CD4-positive, alpha-beta T cell (primary cell): ENCODE measurements at regions not wholly inside any gene's neighbourhood (a gene's known extent, or its start where the extent isn't known, plus 50 kb on each side); places are given as distances from the start of the nearest gene placed in this dataset.

ENCODE experiments used
- ATAC-seq: fragments of 200-7000 bp; cut with Tn5 transposase; one replicate; pipeline ENCODE4 v1.10.0; 2022; ENCODE audit warnings: mild to moderate bottlenecking; ENCODE audit not compliant: poor library complexity
- CTCF ChIA-PET: fragments of 350-600 bp; sonication (Branson Sonifier 250); formaldehyde crosslinking; loops from one replicate; lab custom pipeline; 2021; ENCODE audit warnings: antibody characterized with exemption, inconsistent platforms; lab: Charles Lee
- POLR2A ChIA-PET: fragments of 350-600 bp; sonication (Branson Sonifier 250); formaldehyde crosslinking; loops from one replicate; lab custom pipeline; 2021; ENCODE audit warnings: antibody characterized with exemption, inconsistent platforms; lab: Charles Lee
- DNase-seq, 14 experiments: peaks; one replicate each; pipeline ENCODE4 v3.0.0-alpha.2; 2013 to 2020; ENCODE audit warnings: mixed read lengths in 2 of 14
- H3K27ac ChIP-seq, 2 donors: one replicate each; pipeline versions ENCODE4 v1.5.1 to v1.7.0; 2013; ENCODE audit warnings: low read length in 2 of 2, low read depth in 1 of 2, mild to moderate bottlenecking in 1 of 2
- H3K27me3 ChIP-seq, 2 experiments: 1 replicate in 1 of 2; 2 replicates in 1 of 2; pipeline versions ENCODE4 v1.6.1 to v1.7.0; 2013; ENCODE audit warnings: low read length in 2 of 2, control low read depth in 1 of 2, mild to moderate bottlenecking in 1 of 2, moderate library complexity in 1 of 2; ENCODE audit not compliant: insufficient read depth in 2 of 2, control insufficient read depth in 1 of 2
- H3K36me3 ChIP-seq: one replicate; pipeline ENCODE4 v1.6.1; 2013; ENCODE audit warnings: low read length, control low read depth; ENCODE audit not compliant: insufficient read depth
- H3K4me1 ChIP-seq: one replicate; pipeline ENCODE4 v1.6.1; 2013; ENCODE audit warnings: low read length, control low read depth; ENCODE audit not compliant: insufficient read depth
- H3K4me3 ChIP-seq: one replicate; pipeline ENCODE4 v1.5.1; 2013; ENCODE audit warnings: mild to moderate bottlenecking, low read length, moderate library complexity
- H3K9me3 ChIP-seq, 2 experiments: 1 replicate in 1 of 2; 2 replicates in 1 of 2; pipeline versions ENCODE4 v1.6.1 to v1.7.0; 2013; ENCODE audit warnings: low read length in 2 of 2, mild to moderate bottlenecking in 2 of 2, control low read depth in 1 of 2, moderate library complexity in 1 of 2; ENCODE audit not compliant: control insufficient read depth in 1 of 2, insufficient read depth in 1 of 2
- H3K27ac Mint-ChIP-seq: one replicate; pipeline ENCODE4 v1.8.0; 2020; ENCODE audit warnings: mixed read lengths
- H3K27me3 Mint-ChIP-seq: one replicate; pipeline ENCODE4 v1.8.0; 2021; ENCODE audit warnings: mixed read lengths
- H3K36me3 Mint-ChIP-seq: one replicate; pipeline ENCODE4 v1.8.0; 2021; ENCODE audit warnings: low read depth, mixed read lengths
- H3K4me1 Mint-ChIP-seq: one replicate; pipeline ENCODE4 v1.8.0; 2021; ENCODE audit warnings: low read depth, mixed read lengths
- H3K4me3 Mint-ChIP-seq: one replicate; pipeline ENCODE4 v1.8.0; 2020; ENCODE audit warnings: mild to moderate bottlenecking, mixed read lengths
- H3K9me3 Mint-ChIP-seq: one replicate; pipeline ENCODE4 v1.8.0; 2020; ENCODE audit warnings: mixed read lengths
- intact Hi-C, 2 experiments: fragments of 100-400 bp; cut with DNase I in 1 of 2; cut with micrococcal nuclease in 1 of 2; formaldehyde crosslinking; loops; one replicate each; pipeline versions ENCODE4 v1.15.1 to v1.9.0; 2023 to 2025; cut with DNase I, micrococcal nuclease
- TF ChIP-seq, protein P1 (sequence below): fragments of 200-600 bp; IDR thresholded peaks from one replicate; pipeline ENCODE4 v1.8.0; 2022; ENCODE audit warnings: antibody characterized with exemption, mild to moderate bottlenecking

DNA sequence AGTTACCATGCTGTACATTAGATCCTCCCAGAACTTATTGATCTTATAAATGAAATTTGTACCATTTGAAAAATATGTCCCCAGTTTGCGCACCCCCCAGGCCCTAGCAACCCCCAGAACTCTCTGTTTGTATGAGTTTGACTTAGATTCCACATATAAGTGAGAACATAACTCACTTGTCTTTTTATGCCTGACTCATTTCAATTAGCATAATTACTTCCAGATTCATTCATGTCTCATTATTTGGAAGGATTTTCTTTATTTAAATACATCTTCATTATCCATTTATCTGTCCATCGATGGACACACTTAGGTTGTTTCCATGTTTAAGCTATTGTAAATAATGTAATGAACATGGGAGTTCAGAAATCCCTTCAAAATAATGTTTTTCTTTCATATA lies 705.9 kb downstream of the CCDC85A start:
- Mint-ChIP-seq H3K4me1 (no peaks in the 10 kb centered on the region), H3K27ac (no peak overlapping the region), H3K36me3 (no peaks in the 10 kb centered on the region), H3K4me3 (no peak overlapping the region), H3K9me3 (peaks cover 8% of the 10 kb centered on the region), H3K27me3 (no peaks in the 10 kb centered on the region)
- TF ChIP-seq, protein P1, sequence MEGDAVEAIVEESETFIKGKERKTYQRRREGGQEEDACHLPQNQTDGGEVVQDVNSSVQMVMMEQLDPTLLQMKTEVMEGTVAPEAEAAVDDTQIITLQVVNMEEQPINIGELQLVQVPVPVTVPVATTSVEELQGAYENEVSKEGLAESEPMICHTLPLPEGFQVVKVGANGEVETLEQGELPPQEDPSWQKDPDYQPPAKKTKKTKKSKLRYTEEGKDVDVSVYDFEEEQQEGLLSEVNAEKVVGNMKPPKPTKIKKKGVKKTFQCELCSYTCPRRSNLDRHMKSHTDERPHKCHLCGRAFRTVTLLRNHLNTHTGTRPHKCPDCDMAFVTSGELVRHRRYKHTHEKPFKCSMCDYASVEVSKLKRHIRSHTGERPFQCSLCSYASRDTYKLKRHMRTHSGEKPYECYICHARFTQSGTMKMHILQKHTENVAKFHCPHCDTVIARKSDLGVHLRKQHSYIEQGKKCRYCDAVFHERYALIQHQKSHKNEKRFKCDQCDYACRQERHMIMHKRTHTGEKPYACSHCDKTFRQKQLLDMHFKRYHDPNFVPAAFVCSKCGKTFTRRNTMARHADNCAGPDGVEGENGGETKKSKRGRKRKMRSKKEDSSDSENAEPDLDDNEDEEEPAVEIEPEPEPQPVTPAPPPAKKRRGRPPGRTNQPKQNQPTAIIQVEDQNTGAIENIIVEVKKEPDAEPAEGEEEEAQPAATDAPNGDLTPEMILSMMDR, result no peak
- H3K27me3 ChIP-seq, result no peaks in the 10 kb centered on the region
- H3K4me1 ChIP-seq, result no peaks in the 10 kb centered on the region
- ChIA-PET POLR2A (no interaction called here), CTCF (no interaction called here)
- H3K36me3 ChIP-seq, result no peaks in the 10 kb centered on the region
- no peak overlapping the region for H3K27ac ChIP-seq
- peaks cover 0 to 10% of the 10 kb centered on the region in 2 experiments for H3K9me3 ChIP-seq
- ATAC-seq, result no peak
- intact Hi-C loops, result no loop called here
- DNase-seq, result no peak
- no peak overlapping the region for H3K4me3 ChIP-seq

DNA sequence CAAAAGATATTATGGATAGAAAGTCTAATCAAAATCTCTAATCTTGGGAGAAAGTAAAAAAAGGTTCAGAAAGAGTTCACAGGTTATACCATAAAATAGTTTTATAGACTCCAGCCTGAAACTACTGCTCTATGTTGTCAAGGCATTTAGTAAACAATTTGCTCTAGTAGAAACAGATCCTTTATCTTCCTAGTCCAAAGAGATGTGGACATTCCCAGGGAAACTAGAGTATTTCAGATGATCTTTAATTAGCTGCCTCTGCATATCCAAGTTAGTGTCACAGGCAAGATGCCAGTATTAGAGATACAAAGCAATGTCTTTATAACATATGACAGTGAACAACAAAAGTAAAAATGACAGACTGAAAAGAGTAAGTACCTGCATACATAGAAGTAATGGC lies 708.6 kb downstream of the CCDC85A start:
- peaks cover 3% of the 10 kb centered on the region for H3K9me3 Mint-ChIP-seq
- Histone ChIP-seq H3K27me3 (no peaks in the 10 kb centered on the region), H3K9me3 (no peaks in the 10 kb centered on the region), H3K36me3 (no peaks in the 10 kb centered on the region), H3K27ac (no peak overlapping the region), H3K4me1 (no peaks in the 10 kb centered on the region), H3K4me3 (no peak overlapping the region)
- H3K4me3 Mint-ChIP-seq, result no peak overlapping the region
- DNase-seq, result no peak
- POLR2A ChIA-PET, result no interaction called here
- CTCF ChIA-PET, result no interaction called here
- no peak overlapping the region for H3K27ac Mint-ChIP-seq
- no peaks in the 10 kb centered on the region for H3K27me3 Mint-ChIP-seq
- H3K36me3 Mint-ChIP-seq, result no peaks in the 10 kb centered on the region
- intact Hi-C loops, result no loop called here
- no peak for ATAC-seq
- no peaks in the 10 kb centered on the region for H3K4me1 Mint-ChIP-seq
- TF ChIP-seq, protein P1, result no peak

DNA sequence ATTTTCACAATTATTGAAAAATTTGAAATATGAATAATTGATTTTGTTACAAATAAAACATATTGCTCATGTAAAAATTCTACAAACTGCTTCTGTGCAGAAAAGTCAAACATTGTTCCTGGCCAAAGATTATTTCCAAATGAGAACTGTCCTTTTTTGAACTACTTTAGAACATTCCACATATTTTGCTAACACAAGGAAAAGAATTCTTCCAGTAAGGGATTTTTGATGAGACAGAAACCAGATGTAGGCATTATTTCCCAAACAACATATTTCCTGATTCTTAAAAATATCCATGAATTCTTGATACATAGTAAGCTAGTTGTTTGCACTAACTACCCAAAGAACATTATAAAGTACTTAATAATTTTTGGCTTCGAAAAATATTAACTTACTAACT lies 715.2 kb downstream of the CCDC85A start:
- intact Hi-C loops, result no loop called here
- H3K4me1 ChIP-seq, result no peaks in the 10 kb centered on the region
- Mint-ChIP-seq H3K4me3 (no peak overlapping the region), H3K36me3 (no peaks in the 10 kb centered on the region), H3K27me3 (no peaks in the 10 kb centered on the region), H3K9me3 (peaks cover 5% of the 10 kb centered on the region), H3K27ac (no peak overlapping the region), H3K4me1 (no peaks in the 10 kb centered on the region)
- POLR2A ChIA-PET, result no interaction called here
- no peaks in the 10 kb centered on the region for H3K36me3 ChIP-seq
- DNase-seq (no peak), ATAC-seq (no peak)
- no peaks in the 10 kb centered on the region for H3K27me3 ChIP-seq
- no peaks in the 10 kb centered on the region for H3K9me3 ChIP-seq
- CTCF ChIA-PET, result no interaction called here
- TF ChIP-seq, protein P1, result no peak
- H3K27ac ChIP-seq, result no peak overlapping the region
- H3K4me3 ChIP-seq, result no peak overlapping the region
